B cell (primary cell): ENCODE measurements at regions not wholly inside any gene's neighbourhood (a gene's known extent, or its start where the extent isn't known, plus 50 kb on each side); places are given as distances from the start of the nearest gene placed in this dataset.

ENCODE experiments used
- CTCF ChIP-seq: fragments of 200-600 bp; IDR thresholded peaks from one replicate; pipeline ENCODE4 v1.8.0; 2022; ENCODE audit warnings: antibody characterized with exemption, mild to moderate bottlenecking
- EZH2 ChIP-seq: IDR thresholded peaks from 2 replicates; pipeline ENCODE4 v1.6.1; 2012; ENCODE audit warnings: borderline replicate concordance, low read depth, mild to moderate bottlenecking, moderate library complexity, low read length; ENCODE audit not compliant: insufficient read depth, poor library complexity, severe bottlenecking

- TF ChIP-seq CTCF (no peak), EZH2 (no peak)
These were observed 109.4 kb upstream of the ISL1 start for GRCh38 chr5:51273871-51274270.
